NCI-H2029 treated with DMSO at 0.1 percent for 48 hours (cell line): ENCODE measurements at regions not wholly inside any gene's neighbourhood (a gene's known extent, or its start where the extent isn't known, plus 50 kb on each side); places are given as distances from the start of the nearest gene placed in this dataset.

Experiments
- DNase-seq: peaks from one replicate; lab custom pipeline; 2025; lab: John Stamatoyannopoulos, UW

- DNase-seq: no peak
These were observed 138.5 kb upstream of the QRFPR start for GRCh38 chr4:121519236-121519838.

- DNase-seq: no peak
These were observed 136.4 kb upstream of the QRFPR start for GRCh38 chr4:121517241-121517640.

- DNase-seq: no peak
These were observed 133.6 kb upstream of the QRFPR start for GRCh38 chr4:121514443-121514842.

- no peak for DNase-seq
These were observed 129.6 kb upstream of the QRFPR start for GRCh38 chr4:121510341-121510874.

GRCh38 chr4:121485190-121485804 lies 104.5 kb upstream of the QRFPR start:
- no peak for DNase-seq

- DNase-seq: no peak
These were observed 103.8 kb upstream of the QRFPR start for GRCh38 chr4:121484633-121485032.

GRCh38 chr4:121479808-121480207 lies 99.0 kb upstream of the QRFPR start:
- no peak for DNase-seq

- no peak for DNase-seq
These were observed 96.7 kb upstream of the QRFPR start for GRCh38 chr4:121477480-121477879.

GRCh38 chr4:121477079-121477478 lies 96.3 kb upstream of the QRFPR start:
- DNase-seq: no peak

- no peak for DNase-seq
These were observed 92.3 kb upstream of the QRFPR start for GRCh38 chr4:121472937-121473721.

- no peak for DNase-seq
These were observed 84.0 kb upstream of the QRFPR start for GRCh38 chr4:121464854-121465253.

- DNase-seq: no peak
These were observed 81.9 kb upstream of the QRFPR start for GRCh38 chr4:121462660-121463261.

- DNase-seq: no peak
These were observed 78.2 kb upstream of the QRFPR start for GRCh38 chr4:121459026-121459425.

- DNase-seq: no peak
These were observed 76.6 kb upstream of the QRFPR start for GRCh38 chr4:121457278-121457875.

GRCh38 chr4:121455285-121455684 lies 74.5 kb upstream of the QRFPR start:
- DNase-seq: no peak

- DNase-seq: no peak
These were observed 73.6 kb upstream of the QRFPR start for GRCh38 chr4:121454251-121454979.

- DNase-seq: no peak
These were observed 70.5 kb upstream of the QRFPR start for GRCh38 chr4:121451310-121451709.

- no peak for DNase-seq
These were observed 68.6 kb upstream of the QRFPR start for GRCh38 chr4:121449416-121449815.

- no peak for DNase-seq
These were observed 67.4 kb upstream of the QRFPR start for GRCh38 chr4:121448231-121448630.

GRCh38 chr4:121439669-121440068 lies 58.9 kb upstream of the QRFPR start:
- DNase-seq: no peak
